ENCODE measurements at regions not wholly inside any gene's neighbourhood (a gene's known extent, or its start where the extent isn't known, plus 50 kb on each side); places are given as distances from the start of the nearest gene placed in this dataset.

GRCh38 chr19:31205887-31206518 is 143.2 kb downstream of the TSHZ3 start:
- Histone ChIP-seq H3K4me3 (ENCODE audit: low read depth, low read length) (no peak overlapping the region), H3K27me3 (ENCODE audit: control insufficient read depth, insufficient read depth, low read length) (peaks cover 8% of the 10 kb centered on the region), H3K36me3 (ENCODE audit: control insufficient read depth, insufficient read depth, low read length) (no peaks in the 10 kb centered on the region)
- TF ChIP-seq CTCF (IDR thresholded peaks at IDR 0.05; ENCODE audit: insufficient read depth, low read length, poor library complexity, severe bottlenecking) = no peak
- DNase-seq (ENCODE audit: low read depth) = no peak

- no peak for TF ChIP-seq CTCF (IDR thresholded peaks at IDR 0.05; ENCODE audit: insufficient read depth, low read length, poor library complexity, severe bottlenecking)
Observed at GRCh38 chr19:31204115-31204514, 145.1 kb downstream of the TSHZ3 start.

GRCh38 chr19:31185261-31185660 is 164.0 kb downstream of the TSHZ3 start:
- no peak for TF ChIP-seq CTCF (IDR thresholded peaks at IDR 0.05; ENCODE audit: insufficient read depth, low read length, poor library complexity, severe bottlenecking)
- DNase-seq (ENCODE audit: low read depth) = no peak
- Histone ChIP-seq H3K27me3 (ENCODE audit: control insufficient read depth, insufficient read depth, low read length) (no peaks in the 10 kb centered on the region), H3K4me3 (ENCODE audit: low read depth, low read length) (no peak overlapping the region), H3K36me3 (ENCODE audit: control insufficient read depth, insufficient read depth, low read length) (no peaks in the 10 kb centered on the region)

More at GRCh38 chr19:31204115-31204514, 145.1 kb downstream of the TSHZ3 start:
- Histone ChIP-seq H3K27me3 (ENCODE audit: control insufficient read depth, insufficient read depth, low read length) (peaks cover 8% of the 10 kb centered on the region), H3K4me3 (ENCODE audit: low read depth, low read length) (no peak overlapping the region), H3K36me3 (ENCODE audit: control insufficient read depth, insufficient read depth, low read length) (no peaks in the 10 kb centered on the region)
- DNase-seq (ENCODE audit: low read depth) = no peak

- H3K36me3 ChIP-seq (ENCODE audit: control insufficient read depth, insufficient read depth, low read length) = no peaks in the 10 kb centered on the region
- no peak for TF ChIP-seq CTCF (IDR thresholded peaks at IDR 0.05; ENCODE audit: insufficient read depth, low read length, poor library complexity, severe bottlenecking)
- H3K4me3 ChIP-seq (ENCODE audit: low read depth, low read length) = no peak overlapping the region
- no peak for DNase-seq (ENCODE audit: low read depth)
- H3K27me3 ChIP-seq (ENCODE audit: control insufficient read depth, insufficient read depth, low read length) = no peaks in the 10 kb centered on the region
Observed at GRCh38 chr19:31181535-31181934, 167.7 kb downstream of the TSHZ3 start.

GRCh38 chr19:31180907-31181306 is 168.3 kb downstream of the TSHZ3 start:
- Histone ChIP-seq H3K4me3 (ENCODE audit: low read depth, low read length) (no peak overlapping the region), H3K36me3 (ENCODE audit: control insufficient read depth, insufficient read depth, low read length) (no peaks in the 10 kb centered on the region), H3K27me3 (ENCODE audit: control insufficient read depth, insufficient read depth, low read length) (no peaks in the 10 kb centered on the region)
- TF ChIP-seq CTCF (IDR thresholded peaks at IDR 0.05; ENCODE audit: insufficient read depth, low read length, poor library complexity, severe bottlenecking) = no peak
- DNase-seq (ENCODE audit: low read depth) = no peak

GRCh38 chr19:31179471-31179852 is 169.8 kb downstream of the TSHZ3 start:
- TF ChIP-seq CTCF (IDR thresholded peaks at IDR 0.05; ENCODE audit: insufficient read depth, low read length, poor library complexity, severe bottlenecking) = no peak
- DNase-seq (ENCODE audit: low read depth) = no peak
- H3K27me3 ChIP-seq (ENCODE audit: control insufficient read depth, insufficient read depth, low read length) = no peaks in the 10 kb centered on the region
- no peak overlapping the region for H3K4me3 ChIP-seq (ENCODE audit: low read depth, low read length)
- H3K36me3 ChIP-seq (ENCODE audit: control insufficient read depth, insufficient read depth, low read length) = no peaks in the 10 kb centered on the region

Measured in kidney epithelial cell (primary cell).